ENCODE measurements at regions not wholly inside any gene's neighbourhood (a gene's known extent, or its start where the extent isn't known, plus 50 kb on each side); places are given as distances from the start of the nearest gene placed in this dataset.

GRCh38 chr12:125469683-125470082 is 404.4 kb downstream of the AACS start:
- BruUV-seq (replicated peaks), result no TSS peak
- no peaks in the 10 kb centered on the region for H4K20me1 ChIP-seq (replicated peaks; ENCODE audit: control insufficient read depth, extremely low read depth, insufficient read depth, low read length)
- ChIA-PET CTCF (no interaction called here), POLR2A (no interaction called here)
- H3K27ac ChIP-seq (ENCODE audit: insufficient read depth, low read depth, low read length), result no peak overlapping the region
- DNase-seq (ENCODE audit: low read depth, low spot score) (no peak), FAIRE-seq (no peak)
- no peaks in the 10 kb centered on the region for H3K9me1 ChIP-seq (replicated peaks; ENCODE audit: control insufficient read depth, extremely low read depth, insufficient read depth, low read length)
- dilution Hi-C loops (cut with MboI; ENCODE audit: extremely low pct_ligation_motif_present, low sequenced_read_pairs) (no loop called here), intact Hi-C loops (cut with micrococcal nuclease) (no loop called here)
- no peak overlapping the region for H3K4me3 ChIP-seq (replicated peaks in 1 of 3; ENCODE audit: insufficient read depth in 1 of 3, low read depth in 1 of 3, low read length in 3 of 3)
- H3K79me2 ChIP-seq (ENCODE audit: control insufficient read depth, insufficient read depth, low read length), result no peaks in the 10 kb centered on the region
- H3K4me2 ChIP-seq (ENCODE audit: insufficient read depth, low read length), result no peak overlapping the region
- no peaks in the 10 kb centered on the region for H3K27me3 ChIP-seq (ENCODE audit: control insufficient read depth in 2 of 2, insufficient read depth in 2 of 2, low read length in 2 of 2)
- H3K9ac ChIP-seq (replicated peaks; ENCODE audit: extremely low read depth, insufficient read depth, low read length), result no peak overlapping the region
- no peaks in the 10 kb centered on the region for H3K4me1 ChIP-seq (ENCODE audit: control insufficient read depth, extremely low read depth, insufficient read depth, low read length)
- no peak for TF ChIP-seq POLR2A (IDR thresholded peaks at IDR 0.05; ENCODE audit: low read depth, low read length)
- no peak for TF ChIP-seq CTCF (IDR thresholded peaks at IDR 0.05; ENCODE audit: extremely low read depth in 1 of 2, insufficient read depth in 1 of 2, low read depth in 1 of 2, low read length in 2 of 2)
- no peak for TF ChIP-seq MAX (IDR thresholded peaks at IDR 0.05; ENCODE audit: insufficient read depth, insufficient read length)
- no peak for TF ChIP-seq POLR2AphosphoS5 (IDR thresholded peaks at IDR 0.05; ENCODE audit: insufficient read depth, low read depth, low read length)
- TF ChIP-seq GATA2 (IDR thresholded peaks at IDR 0.05; ENCODE audit: insufficient read depth, insufficient read length, low read depth, low read length), result no peak
- TF ChIP-seq MYC (IDR thresholded peaks at IDR 0.05; ENCODE audit: low read depth, low read length), result no peak
- TF ChIP-seq EZH2 (IDR thresholded peaks at IDR 0.05; ENCODE audit: borderline replicate concordance, low read depth, low read length, severe bottlenecking), result no peak
- no peak overlapping the region for H2AFZ ChIP-seq (ENCODE audit: low read depth, low read length)
- peaks cover 3% of the 10 kb centered on the region for H3K9me3 ChIP-seq (replicated peaks; ENCODE audit: control insufficient read depth, insufficient read depth, low read length)
- H3K36me3 ChIP-seq (ENCODE audit: control insufficient read depth in 2 of 2, extremely low read depth in 1 of 2, insufficient read depth in 2 of 2, low read length in 2 of 2), result no peaks in the 10 kb centered on the region

All from endothelial cell of umbilical vein (primary cell).